NCI-H128 (cell line): ENCODE measurements at regions not wholly inside any gene's neighbourhood (a gene's known extent, or its start where the extent isn't known, plus 50 kb on each side); places are given as distances from the start of the nearest gene placed in this dataset.

Experiments used
- DNase-seq: peaks from one replicate; lab custom pipeline; 2025; ENCODE audit not compliant: unreplicated experiment; lab: John Stamatoyannopoulos, UW

DNA sequence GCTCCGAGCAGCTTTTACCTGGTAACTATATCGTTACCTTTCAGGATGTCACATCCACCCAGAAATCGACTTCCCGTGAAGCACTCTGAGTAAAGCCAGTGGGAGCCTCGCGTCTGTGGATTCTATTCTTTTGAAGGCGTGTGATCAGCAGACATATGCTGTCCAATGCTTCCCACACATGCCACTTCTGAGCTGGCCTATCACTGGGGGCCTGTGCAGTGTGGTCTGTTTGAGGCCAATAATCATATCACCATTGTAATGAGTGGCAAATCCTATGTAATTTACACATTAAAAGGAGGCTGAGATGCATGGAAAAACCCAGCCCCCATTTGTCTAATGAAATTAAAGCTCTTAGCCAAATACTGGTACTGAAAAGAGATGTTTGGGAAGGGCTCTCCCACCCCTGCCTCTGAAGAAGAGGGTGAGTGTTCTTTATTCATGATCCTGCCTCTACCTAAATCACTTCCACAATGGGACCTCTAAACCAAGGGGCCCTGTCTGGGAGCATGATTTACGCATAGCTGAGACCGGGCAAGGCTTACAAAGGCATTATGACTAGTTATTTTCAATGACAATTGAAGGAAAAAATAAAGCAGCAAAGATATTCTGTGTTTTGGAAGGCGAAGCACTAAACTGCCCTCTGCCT, 686.8 kb downstream of the ZEB2 start:
- DNase-seq, result no peak

DNA sequence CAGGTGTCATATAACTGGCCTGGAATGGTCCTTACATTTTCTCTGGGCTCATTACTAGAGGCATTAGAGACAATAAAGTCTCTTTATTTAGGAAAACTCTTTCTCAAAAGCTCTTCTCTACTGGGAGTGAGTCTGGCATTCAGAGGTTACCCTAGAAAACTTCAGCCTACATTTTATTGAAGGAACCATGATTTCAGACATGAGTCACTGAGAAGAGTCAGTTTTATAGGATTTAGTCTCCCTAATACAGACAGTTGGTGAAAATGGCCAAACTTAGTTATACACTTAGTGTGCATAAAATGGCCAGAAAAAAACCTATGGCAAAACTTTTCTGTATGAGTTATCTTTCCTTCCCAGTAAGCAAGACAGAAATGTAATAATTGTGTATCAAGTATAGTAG, 689.4 kb downstream of the ZEB2 start:
- DNase-seq, result no peak

DNA sequence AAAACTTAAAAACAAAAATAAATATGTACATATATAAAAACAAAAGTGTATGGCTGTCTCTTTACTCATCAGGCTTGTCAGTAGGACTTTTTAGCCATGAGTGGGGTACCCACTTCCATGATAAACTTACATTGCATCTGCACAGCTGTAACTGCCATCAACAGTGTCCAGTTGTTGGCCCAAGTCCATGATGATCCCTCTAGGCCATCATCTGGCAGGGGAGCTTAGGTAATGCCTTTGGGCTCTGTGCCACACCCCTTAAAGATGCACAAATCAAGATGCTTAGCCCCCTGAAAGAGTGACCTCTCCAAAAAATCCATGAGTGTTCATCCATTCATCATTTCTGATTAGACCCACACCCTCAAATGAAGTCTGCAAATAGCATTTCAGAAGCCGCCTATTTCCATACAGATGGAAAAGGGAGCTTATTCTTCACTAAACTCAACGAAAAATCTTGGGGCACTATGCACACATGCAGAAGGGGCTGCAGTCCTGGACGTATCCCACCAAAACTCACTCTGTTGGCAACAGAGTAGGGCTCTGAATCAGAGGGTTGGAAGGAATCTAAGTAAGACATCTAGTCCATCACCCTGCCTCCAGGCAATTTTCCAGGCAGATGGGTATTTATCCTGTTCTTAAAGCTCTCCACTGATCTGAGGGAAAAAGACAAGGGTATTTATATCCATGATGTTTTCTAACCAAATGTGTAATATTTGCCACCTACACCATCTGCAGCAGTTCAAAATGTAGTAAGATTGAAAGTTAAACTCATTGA, 691.0 kb downstream of the ZEB2 start:
- DNase-seq, result no peak

DNA sequence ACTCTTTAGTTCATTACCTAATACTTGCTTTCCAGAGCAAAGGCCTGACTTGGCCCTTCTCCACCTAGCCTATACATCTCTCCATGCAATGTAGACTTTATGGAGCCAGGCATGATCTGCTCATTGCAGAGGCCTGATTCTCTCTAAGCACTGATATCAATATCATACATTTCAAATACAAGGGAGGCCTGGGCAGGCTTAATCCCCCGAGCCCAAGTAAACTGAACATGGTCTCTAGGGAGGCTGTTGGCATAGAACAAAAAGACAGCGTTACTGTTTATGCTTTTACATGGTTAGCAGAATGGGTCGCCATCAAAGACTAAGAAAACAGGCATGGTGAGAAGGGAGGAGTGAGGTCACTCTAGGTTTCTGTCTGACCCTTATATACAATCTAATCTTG, 695.1 kb downstream of the ZEB2 start:
- DNase-seq, result no peak

DNA sequence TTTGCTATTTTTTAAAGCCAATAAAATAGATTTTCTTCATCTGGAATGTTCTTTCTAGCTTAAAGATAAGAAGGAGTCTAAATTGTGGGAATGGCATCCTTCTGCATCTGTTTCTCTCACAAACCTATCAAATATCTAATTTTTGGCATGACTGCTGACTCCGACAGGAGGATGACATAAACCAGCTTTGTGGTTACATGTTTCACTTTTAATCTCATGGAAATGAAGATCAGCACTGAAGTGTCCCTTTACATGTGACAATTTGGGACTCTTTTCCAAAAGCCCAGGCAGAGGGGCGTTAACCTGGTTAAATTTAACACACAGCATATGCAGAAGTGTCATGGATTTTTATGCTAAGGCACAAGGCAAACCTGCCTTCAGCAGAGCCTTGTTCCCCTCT, 694.7 kb downstream of the ARHGAP15 start:
- no peak for DNase-seq

DNA sequence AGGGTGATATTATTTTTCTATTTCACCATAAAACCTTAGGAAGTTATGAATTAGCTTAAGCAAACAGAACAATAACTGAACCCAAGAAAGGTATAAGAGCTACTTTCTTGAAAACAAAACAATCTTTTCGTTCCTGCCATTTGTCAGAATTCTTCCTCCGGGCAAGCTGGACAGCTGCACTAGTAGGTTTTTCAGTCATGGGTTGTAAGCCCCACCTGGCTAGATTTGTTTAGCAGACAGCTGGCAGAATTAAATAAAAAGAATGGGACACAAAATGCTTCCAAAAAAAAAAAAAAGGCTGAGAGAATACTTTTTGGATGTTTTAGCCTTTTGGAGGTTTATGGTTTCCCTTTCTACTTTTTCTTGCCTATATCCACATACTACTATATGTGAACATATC, 694.1 kb downstream of the ARHGAP15 start:
- no peak for DNase-seq

DNA sequence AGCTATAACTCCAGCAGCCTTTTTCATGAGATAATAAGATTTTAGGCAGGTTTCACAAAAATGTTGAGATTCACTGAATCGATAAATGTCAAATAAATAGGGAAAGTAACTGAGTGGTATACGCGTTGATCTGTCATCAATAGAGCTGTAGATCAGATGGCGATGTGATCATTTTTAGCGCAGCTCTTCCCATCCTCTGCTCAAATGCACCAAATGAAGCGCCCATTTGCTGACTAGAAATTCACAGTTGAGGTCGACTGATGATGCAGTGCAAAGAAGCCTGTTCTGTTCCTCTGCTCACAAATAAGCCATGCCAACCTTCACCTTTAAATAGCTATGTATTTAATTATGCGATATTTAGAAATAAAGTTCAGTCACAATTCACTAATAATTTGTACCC, 693.5 kb downstream of the ARHGAP15 start:
- no peak for DNase-seq

DNA sequence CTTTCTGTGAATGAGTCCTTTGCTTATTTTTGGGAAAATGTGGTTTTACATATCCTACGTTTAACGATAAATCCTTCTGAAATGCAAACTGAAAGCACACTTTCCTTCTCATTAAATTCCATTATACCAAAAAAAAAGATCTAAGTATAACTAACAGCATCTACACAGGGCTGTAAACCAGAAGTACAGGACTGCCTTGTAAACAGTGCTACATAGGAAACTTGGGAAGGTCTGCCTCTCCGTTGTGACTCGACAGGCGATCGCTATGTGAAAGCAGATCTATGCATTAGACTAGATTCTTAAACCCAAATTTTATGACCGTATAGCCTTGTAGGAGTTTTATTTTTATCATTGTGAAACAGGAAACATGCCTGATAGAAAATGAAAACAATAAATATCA, 690.5 kb downstream of the ARHGAP15 start:
- no peak for DNase-seq

DNA sequence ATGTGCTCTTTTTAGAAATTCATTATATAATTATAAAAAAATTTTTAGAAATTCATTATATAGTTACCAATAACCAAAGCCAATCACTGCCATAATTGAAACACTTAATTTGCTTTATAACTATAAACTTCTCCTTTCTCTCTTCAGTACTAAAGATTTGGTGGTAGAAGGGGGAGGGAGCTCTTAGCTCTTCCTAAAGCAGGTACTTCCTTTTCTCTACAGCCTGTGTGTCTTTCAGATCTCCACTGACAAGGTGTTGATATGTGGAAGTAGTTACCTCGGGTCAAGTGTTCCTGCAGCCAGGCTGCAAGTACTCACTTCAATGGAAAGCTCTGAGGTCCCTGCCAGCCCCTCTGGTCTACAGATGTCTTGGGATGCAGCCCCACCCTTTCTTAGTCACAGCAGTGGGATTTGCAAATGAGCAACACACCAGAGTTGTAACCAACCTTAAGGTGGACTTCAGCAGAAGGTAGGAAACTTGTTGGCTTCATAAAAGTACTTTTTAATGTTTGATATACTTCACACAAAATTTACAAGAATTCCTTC, 690.0 kb downstream of the ARHGAP15 start:
- DNase-seq, result no peak
